HG02840 (cell line): ENCODE measurements at regions not wholly inside any gene's neighbourhood (a gene's known extent, or its start where the extent isn't known, plus 50 kb on each side); places are given as distances from the start of the nearest gene placed in this dataset.

Source experiments
- ATAC-seq: cut with Tn5 transposase; IDR thresholded peaks from one replicate; pipeline ENCODE4 v1.9.1; 2021; ENCODE audit warnings: mild to moderate bottlenecking, moderate library complexity, moderate number of reproducible peaks; ENCODE audit not compliant: unreplicated experiment, low FRiP score

DNA sequence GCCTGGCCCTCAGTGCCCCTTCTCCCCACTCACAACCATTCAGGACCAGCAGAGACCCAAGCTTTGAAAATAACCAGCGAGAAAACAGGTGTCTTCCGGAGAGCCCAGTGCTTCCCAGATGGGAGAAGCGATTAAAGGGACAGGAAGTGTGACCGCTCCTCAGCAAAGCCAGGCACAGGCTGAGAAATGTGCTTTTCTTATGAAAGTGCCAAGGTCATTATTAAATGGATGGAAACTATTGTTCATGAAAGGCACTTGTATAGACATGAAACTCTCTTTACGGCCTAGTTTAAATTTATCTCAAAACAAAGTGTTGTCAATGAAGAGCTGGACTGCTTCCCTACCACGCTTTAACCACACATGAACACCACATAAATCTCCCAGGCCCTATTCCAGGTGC, 210.4 kb downstream of the SPTSSA start:
- ATAC-seq: no peak

DNA sequence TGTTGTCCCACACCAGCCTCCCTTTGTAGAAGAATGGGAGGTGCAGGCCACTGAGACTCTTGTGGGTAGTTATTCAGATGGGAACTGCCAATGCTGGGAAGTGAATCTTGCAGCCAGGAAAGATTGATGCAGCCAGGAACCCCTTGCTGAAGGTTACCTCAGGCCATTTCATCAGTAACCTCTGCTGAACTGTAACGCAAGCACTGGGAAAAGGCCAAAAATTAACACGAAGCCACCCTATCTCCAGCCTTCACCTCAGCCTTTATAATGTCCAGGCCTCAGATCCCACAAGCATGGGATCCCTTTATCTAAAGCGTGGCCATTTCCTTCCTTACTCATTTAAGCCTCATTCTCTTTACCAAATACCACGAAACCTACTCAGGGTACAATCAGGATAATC, 211.1 kb downstream of the SPTSSA start:
- ATAC-seq: no peak

- no peak for ATAC-seq
These were observed 214.4 kb downstream of the SPTSSA start for GRCh38 chr14:34247605-34248004.

DNA sequence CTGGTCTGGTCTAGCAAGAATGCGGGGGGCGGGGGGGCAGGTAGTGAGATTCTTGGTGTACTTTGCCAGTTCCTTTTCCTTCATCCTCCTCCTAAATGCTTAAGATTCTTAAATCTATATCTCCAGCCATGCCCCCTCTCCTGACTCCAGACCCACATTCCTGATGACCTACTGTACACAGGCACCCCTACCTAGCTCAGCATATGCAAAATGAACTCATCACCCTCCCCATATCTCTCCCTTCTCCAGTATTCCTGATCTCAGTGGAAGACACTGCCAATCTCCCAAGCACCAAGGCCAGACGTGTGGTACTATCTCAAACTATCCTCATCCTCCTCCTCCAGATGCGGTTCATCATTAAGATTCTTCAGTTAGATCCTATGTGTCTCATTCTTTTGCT, 215.8 kb downstream of the SPTSSA start:
- no peak for ATAC-seq

- ATAC-seq: no peak
These were observed 218.6 kb downstream of the SPTSSA start for GRCh38 chr14:34243401-34243800.

DNA sequence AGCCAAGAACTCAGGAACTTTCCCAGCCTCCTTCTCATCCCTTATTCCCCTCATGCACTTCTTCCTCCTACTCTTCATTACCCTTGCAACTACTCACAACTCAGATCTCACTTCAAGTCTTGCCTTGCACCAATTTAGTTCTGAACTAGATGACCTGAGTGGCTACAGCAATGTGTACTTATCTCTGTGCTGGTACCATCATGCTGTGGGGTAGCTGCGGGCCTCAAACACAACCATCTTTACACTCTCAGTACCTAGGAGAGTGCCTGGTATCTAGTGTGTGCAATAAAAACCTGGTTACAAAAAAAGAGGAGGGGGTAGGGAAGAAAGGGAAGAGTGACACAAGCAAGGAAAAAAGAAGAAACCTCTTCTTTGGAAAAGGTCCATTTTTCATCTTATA, 219.0 kb downstream of the SPTSSA start:
- ATAC-seq: no peak

DNA sequence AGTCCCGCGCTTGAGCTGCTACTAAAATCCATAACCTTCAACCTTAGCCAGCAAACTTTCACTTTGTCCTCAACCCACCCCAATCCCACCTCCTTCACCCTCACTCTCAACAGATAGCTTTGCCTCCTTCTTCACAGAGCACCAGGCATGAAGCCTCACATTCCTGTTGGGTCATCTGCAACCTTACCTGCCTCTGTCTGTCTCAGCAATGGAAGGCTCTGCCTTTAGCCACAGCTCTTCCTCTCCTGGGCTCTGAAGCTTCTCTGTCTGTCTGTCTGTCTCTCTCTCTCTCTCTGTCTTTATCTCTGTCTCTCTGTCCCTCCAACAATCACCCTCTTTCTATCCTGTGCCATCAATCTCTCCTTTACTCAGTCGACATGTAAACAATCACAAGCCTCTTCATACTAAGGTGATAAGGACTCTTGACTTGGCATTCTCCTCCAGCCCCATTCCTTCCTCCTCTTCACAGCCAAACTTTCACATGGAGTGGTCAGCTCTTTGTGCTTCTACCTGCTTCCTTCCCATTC, 220.8 kb downstream of the SPTSSA start:
- ATAC-seq: no peak

DNA sequence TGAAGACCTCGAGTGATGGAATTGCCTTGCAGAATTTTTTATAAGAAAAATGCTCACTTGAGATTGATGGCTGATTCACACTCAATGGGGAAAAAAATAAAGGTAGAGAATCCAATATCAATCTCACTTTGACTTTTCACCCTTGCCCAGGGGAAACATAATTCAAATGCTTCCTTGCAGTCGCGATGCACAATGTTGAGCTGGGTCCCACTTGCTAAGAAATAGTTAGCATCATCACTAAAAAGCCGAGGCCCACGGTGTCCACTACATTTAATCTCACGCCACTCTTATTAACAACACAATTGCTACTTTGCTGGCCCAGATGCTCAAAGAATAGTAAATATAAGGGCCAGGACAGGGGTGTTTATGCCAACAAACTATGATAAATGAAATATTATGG, 223.4 kb downstream of the SPTSSA start:
- ATAC-seq: no peak

DNA sequence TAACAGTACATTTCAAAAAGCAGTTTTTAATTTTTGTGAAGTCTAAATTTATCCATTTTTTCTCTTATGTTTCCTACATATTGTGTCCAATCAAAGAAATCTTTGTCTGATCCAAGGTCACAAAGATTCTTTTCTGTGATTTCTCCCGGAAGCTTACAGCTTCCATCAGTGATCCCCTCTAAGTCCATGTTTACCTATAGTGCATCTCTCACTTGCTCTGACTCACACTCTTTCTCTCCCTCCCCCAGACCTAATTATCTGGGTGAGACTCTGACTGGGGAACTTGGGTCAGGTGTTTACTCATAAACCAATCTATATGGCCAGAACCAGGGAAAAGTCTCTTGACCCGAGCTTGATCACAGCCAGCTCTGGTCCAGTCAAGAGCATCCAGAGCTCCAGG, 224.4 kb downstream of the SPTSSA start:
- ATAC-seq: no peak

GRCh38 chr14:34237081-34237480, 225.0 kb downstream of the SPTSSA start:
- no peak for ATAC-seq

DNA sequence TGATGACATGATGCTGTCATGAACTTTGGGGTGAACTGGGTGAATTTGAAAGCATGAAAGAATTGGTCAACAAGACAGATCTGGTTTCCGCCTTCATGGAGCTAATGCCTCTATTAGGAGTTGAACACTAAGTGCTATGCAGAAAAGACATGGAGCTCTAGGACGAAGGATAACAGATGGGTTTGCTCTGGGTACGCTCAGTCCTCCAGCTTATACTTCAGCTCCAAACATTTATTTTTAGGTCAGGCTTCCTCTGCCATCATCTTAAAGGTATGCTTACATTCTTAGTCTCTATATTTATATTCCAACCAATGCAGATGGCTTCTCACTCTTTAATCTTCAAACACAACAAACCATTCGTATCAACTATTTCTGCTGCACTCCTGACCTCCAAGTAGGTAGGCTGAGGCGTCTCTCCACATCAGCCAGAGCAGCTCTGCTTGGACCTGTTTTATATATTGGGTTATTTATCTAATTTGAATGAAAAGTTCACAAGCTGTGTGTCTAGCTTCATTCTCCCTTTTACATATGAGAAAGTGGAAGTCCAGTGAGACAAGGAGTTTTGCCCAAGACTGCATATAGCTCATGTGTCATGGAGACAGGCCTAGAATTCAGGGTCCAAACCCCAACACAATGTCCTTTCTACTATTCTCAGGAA, 226.3 kb downstream of the SPTSSA start:
- no peak for ATAC-seq

DNA sequence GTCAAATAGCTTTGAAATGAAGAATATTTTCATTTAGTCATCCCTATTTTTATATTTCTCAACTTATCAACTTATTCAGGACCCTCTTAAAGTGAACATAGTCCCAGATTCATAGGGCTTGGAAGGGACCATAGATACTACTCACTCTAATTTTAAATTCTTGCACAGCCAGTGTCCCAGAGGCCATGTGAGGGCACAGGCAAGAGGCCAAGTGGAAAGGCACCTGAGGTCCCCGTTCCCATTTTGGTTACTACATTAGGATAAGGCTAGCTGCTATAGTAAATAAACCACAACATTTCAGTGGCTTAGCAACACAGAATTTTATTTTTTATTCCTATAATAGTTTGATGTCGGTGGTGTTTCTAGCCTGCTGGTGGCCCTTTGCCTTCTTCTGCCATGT, 227.8 kb downstream of the SPTSSA start:
- no peak for ATAC-seq

- ATAC-seq: no peak
These were observed 228.4 kb downstream of the SPTSSA start for GRCh38 chr14:34233619-34234018.

DNA sequence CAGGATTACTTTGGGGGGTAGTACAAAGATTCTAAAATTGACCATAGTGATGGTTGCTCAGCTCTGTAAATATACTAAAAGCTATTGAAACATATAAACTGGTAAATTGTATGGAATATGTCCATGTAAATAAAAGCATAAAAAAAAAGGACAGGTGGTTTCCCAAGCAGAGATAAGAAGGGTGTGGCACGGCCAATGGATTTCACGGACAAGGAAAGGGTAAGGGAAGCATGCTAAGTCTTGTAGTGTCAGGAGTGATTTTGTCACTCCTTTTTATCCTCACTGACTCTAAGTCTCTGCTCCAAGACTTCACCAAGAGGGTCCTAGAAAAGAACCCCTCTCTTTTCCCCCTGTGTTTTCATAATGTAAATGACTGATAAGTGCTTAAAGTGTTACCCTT, 229.2 kb downstream of the SPTSSA start:
- ATAC-seq: no peak

- no peak for ATAC-seq
These were observed 230.4 kb downstream of the SPTSSA start for GRCh38 chr14:34231626-34232025.

GRCh38 chr14:34229140-34229539, 232.9 kb downstream of the SPTSSA start:
- ATAC-seq: no peak

GRCh38 chr14:34228650-34228976, 233.4 kb downstream of the SPTSSA start:
- no peak for ATAC-seq

- ATAC-seq: no peak
These were observed 234.0 kb downstream of the SPTSSA start for GRCh38 chr14:34227834-34228649.

DNA sequence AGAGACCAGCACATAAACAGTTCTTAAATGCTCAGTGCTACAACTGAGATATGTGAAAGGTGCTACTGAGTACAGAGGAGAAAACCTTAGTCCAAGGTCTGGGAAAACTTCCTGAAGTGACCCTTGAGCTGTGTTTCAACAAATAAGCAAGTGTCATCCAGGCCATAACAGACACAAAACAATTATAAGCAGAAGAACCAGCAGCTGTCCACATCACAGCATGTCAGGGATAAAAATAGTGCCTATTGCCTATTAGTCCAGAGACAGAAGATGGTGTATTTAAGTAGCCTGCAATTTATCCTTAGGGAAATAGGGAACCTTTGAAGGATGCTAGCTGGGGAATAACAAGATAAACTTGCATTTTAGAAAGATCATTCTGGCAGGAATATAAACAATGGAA, 237.8 kb downstream of the SPTSSA start:
- no peak for ATAC-seq

GRCh38 chr14:34223373-34224148, 238.5 kb downstream of the SPTSSA start:
- ATAC-seq: no peak

- no peak for ATAC-seq
These were observed 239.2 kb downstream of the SPTSSA start for GRCh38 chr14:34222867-34223266.
